VCaP (cell line): ENCODE measurements at regions not wholly inside any gene's neighbourhood (a gene's known extent, or its start where the extent isn't known, plus 50 kb on each side); places are given as distances from the start of the nearest gene placed in this dataset.

Experiments used
- H3K27ac ChIP-seq: fragments of 450-650 bp; 2 replicates; pipeline ENCODE4 v1.5.1; 2017
- CTCF ChIP-seq: fragments of 450-650 bp; conservative IDR thresholded peaks from 2 replicates; pipeline ENCODE4 v1.5.1; 2017; ENCODE audit warnings: mild to moderate bottlenecking, moderate library complexity

DNA sequence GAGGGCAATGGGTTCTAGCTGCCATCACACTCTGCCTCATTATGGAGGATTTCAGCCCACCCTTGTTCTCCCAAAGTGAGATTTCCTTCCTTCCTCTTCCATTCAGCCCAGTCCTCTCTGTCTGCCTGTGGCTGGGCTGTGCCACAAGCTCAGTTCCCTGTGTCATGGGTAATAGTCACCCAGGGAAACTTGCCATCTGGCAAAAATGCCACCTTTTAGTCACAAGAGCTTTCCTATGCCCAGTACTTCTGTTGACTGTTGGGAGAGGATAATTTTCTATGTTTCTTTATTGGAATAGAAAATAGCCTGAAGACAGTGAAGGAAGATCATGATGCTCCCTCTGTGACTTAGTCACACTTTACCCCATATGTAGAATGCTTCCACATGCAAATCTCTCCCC, 71.4 kb downstream of the TLR4 start:
- no peak for TF ChIP-seq CTCF

DNA sequence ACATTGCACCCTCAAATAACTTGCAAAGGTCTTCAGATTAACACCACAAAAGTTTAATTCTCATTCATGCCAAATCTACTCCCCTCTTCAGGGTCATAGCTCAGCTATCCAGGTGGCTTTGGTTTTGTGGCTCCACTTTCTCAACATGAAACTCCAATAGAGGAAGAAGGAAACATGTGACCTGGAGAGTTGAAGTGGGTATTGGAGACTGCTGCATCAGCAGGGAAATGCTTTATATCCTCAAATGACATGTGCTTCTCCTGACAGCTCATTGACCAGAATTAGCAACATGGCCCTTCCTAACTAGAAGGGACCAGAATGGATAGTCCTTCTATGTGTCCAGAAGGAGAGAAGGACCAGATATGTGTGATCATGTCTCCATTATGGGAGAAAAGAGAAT, 73.6 kb downstream of the TLR4 start:
- TF ChIP-seq CTCF: no peak
- no peak overlapping the region for H3K27ac ChIP-seq

More for the DNA sequence above, 71.4 kb downstream of the TLR4 start:
- H3K27ac ChIP-seq: no peak overlapping the region

DNA sequence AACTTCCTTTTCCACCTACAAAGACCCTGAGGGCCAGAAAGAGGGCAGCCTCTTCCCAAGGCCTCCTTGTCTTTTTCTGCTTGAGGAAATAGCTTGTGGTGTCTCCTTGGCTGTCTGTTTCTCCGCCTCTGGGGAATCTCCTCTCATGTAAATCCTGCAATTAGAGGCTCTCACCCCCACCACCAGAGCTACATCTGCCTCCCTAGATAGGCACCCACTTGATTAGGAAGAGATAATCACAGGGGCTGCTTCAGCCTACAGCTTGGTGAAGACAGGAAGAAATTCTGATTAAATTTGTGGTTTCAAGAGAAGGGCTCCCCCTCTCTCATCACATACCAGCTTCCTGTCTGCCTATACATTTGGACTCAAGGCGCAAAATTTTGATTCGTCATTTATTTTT, 75.6 kb downstream of the TLR4 start:
- no peak for TF ChIP-seq CTCF
- no peak overlapping the region for H3K27ac ChIP-seq

DNA sequence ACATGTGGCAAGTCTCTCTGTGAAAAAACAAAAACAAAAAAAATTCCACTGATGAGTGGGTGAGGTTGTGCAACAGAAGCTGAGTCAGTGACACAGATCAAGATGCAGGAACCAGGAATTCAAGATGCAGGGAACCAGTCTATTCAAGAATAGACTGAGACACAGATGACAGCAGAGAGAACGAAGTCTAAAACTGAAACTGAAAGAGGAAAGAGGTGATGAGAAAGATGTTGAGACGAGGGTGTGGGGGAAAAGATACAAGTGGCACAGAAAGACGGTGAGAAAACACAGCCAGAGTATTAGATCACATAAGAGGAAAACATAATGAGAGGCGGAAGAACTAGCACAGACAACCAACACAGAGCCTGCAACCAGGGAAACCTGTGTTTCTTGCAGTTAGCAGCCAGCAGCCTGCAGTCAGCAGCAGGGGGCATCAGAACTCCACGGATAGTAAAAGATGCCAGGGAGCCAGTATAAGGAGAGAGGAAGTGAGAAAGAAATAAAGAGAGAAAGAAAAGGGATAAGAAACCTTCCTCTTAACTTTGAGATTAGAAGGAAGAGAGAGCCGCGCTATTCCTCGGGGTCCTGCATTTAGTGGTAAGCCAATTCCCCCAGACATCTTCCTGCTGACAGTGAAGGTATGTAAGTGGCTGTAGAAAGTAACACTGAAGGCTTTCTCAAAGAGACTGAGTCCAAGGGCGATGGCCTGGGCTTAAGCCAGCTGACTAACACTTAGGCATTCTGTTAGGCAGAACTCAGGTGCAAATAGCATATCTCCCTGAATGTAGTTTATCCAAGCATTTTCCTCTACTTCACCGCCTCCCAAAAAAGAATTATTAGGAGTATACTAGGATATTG, 79.0 kb downstream of the TLR4 start:
- no peak overlapping the region for H3K27ac ChIP-seq
- peak; percentile 96 for TF ChIP-seq CTCF

GRCh38 chr9:117783828-117784227, 79.6 kb downstream of the TLR4 start:
- TF ChIP-seq CTCF: no peak
- H3K27ac ChIP-seq: no peak overlapping the region

DNA sequence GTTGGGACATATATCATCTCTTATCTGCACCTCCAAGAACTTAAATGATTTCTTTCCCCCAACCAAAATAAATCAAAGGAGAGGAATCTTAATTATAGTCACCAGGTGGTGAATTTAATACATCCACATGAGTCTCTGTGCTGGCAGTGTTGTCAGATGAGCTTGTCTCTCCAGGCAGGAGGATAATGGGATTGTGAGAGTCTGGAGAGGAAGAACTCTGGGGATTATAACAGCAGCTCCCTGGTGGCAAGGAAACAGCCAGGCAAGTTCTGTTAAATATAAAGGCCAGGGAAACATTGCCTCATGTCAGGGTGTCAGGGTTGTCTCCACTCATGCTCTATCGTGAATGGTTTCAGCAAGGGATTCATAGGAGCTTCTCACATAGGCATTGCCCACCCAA, 80.8 kb downstream of the TLR4 start:
- TF ChIP-seq CTCF: no peak

DNA sequence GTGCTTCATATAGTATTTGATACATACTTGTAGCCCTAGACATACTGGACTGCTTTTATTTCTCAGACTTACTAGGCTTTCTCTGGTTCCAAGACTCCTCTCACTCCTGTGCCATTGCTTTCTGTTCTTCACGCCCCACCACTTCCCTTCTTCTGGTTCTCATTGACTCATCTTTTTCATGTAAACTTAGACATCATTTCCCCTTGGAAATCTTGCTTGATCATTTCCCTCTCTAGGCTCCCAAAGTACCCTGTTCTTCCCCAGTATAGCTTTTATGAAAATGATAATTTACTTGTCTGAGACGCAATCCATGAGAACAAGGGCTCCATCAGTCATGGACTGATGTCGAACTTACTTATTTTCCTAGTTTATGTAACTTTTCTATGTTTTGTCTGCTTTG, 83.5 kb downstream of the TLR4 start:
- no peak overlapping the region for H3K27ac ChIP-seq

More for the DNA sequence above, 80.8 kb downstream of the TLR4 start:
- no peak overlapping the region for H3K27ac ChIP-seq

More for the DNA sequence above, 83.5 kb downstream of the TLR4 start:
- no peak for TF ChIP-seq CTCF
